SU-DHL-6 (cell line): ENCODE measurements at regions not wholly inside any gene's neighbourhood (a gene's known extent, or its start where the extent isn't known, plus 50 kb on each side); places are given as distances from the start of the nearest gene placed in this dataset.

Experiments
- H2AFZ ChIP-seq: fragments of 200-600 bp; sonication (generic); 2 replicates; pipeline ENCODE4 v1.6.1; 2014; ENCODE audit warnings: low read depth, mild to moderate bottlenecking, moderate library complexity, mixed read lengths, antibody characterized with exemption, low read length; ENCODE audit not compliant: severe bottlenecking
- H3F3A ChIP-seq: fragments of 200-600 bp; shearing (Covaris generic); 2 replicates; pipeline ENCODE4 v1.6.0; 2016; ENCODE audit warnings: antibody characterized with exemption, mild to moderate bottlenecking; ENCODE audit not compliant: insufficient read depth
- H3K27ac ChIP-seq: fragments of 200-600 bp; sonication (generic); 2 replicates; pipeline ENCODE4 v1.5.1; 2016; ENCODE audit warnings: low read depth, mild to moderate bottlenecking, low read length, moderate library complexity, mixed read lengths
- H3K27me3 ChIP-seq: fragments of 200-600 bp; sonication (generic), shearing (Covaris generic); 2 replicates; pipeline ENCODE4 v1.6.0; 2014; ENCODE audit warnings: mild to moderate bottlenecking, low read length
- H3K36me3 ChIP-seq: fragments of 200-600 bp; sonication (generic); 2 replicates; pipeline ENCODE4 v1.6.1; 2014; ENCODE audit warnings: mild to moderate bottlenecking, low read length, mixed read lengths
- H3K4me2 ChIP-seq: fragments of 300-600, 200-600 bp; shearing (Covaris generic), sonication (generic); 2 replicates; pipeline ENCODE4 v1.6.0; 2014; ENCODE audit warnings: low read length, low read depth, mild to moderate bottlenecking; ENCODE audit not compliant: poor library complexity, severe bottlenecking
- H3K4me3 ChIP-seq: fragments of 200-600 bp; sonication (generic); 2 replicates; pipeline ENCODE4 v1.5.1; 2014; ENCODE audit warnings: antibody characterized with exemption, low read length, mild to moderate bottlenecking, mixed read lengths; ENCODE audit not compliant: insufficient read depth, poor library complexity, severe bottlenecking
- H3K79me2 ChIP-seq: fragments of 200-600 bp; sonication (generic); 2 replicates; pipeline ENCODE4 v1.6.1; 2014; ENCODE audit warnings: mild to moderate bottlenecking, low read length, moderate library complexity; ENCODE audit not compliant: insufficient read depth
- H3K9ac ChIP-seq: fragments of 200-600 bp; sonication (generic); 2 replicates; pipeline ENCODE4 v1.7.0; 2014; ENCODE audit warnings: mild to moderate bottlenecking, low read length
- H3K9me2 ChIP-seq: fragments of 200-600 bp; sonication (generic); replicated peaks from 2 replicates; pipeline ENCODE4 v1.6.1; 2014; ENCODE audit warnings: low read length; ENCODE audit not compliant: insufficient read depth
- H3K9me3 ChIP-seq: fragments of 200-600 bp; sonication (generic); 2 replicates; pipeline ENCODE4 v1.6.1; 2014; ENCODE audit warnings: low read length, mixed read lengths; ENCODE audit not compliant: insufficient read depth
- H4K20me1 ChIP-seq: fragments of 200-600 bp; sonication (generic); 2 replicates; pipeline ENCODE4 v1.6.1; 2014; ENCODE audit warnings: low read depth, mild to moderate bottlenecking, antibody characterized with exemption, low read length, moderate library complexity, mixed read lengths
- EZH2phosphoT487 ChIP-seq: fragments of 200-600 bp; sonication (generic), shearing (Covaris generic); conservative IDR thresholded peaks from 2 replicates; pipeline ENCODE4 v1.6.1; 2018; ENCODE audit warnings: mild to moderate bottlenecking, antibody characterized with exemption, low read length, moderate library complexity, mixed read lengths
- TF ChIP-seq, protein P1 (sequence below): fragments of 200-600 bp; sonication (generic); IDR thresholded peaks from one replicate; pipeline ENCODE4 v1.5.1; 2017; ENCODE audit warnings: antibody characterized with exemption, mild to moderate bottlenecking, low read length, moderate library complexity; ENCODE audit not compliant: insufficient read depth, poor library complexity, severe bottlenecking

DNA sequence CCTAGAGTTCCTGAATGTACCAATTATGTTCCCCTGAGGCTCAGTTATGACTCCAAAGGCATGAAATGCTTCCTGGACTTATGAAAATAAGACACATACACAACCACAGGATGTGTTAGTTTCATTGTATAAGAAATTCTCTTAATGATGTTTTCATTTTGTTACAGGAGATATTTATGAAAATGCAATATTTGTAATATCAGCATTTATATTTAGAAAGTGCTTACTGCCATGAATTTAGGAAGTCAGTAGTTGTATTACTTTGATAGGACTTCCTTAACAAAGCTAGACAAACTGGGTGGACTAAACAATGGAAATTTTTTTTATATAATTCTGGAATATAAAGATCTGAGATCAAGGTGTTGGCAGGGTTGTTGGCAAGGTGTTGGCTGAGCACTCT, 572.1 kb upstream of the IGFBP7 start:
- no peak for TF ChIP-seq EZH2phosphoT487
- TF ChIP-seq, protein P1, sequence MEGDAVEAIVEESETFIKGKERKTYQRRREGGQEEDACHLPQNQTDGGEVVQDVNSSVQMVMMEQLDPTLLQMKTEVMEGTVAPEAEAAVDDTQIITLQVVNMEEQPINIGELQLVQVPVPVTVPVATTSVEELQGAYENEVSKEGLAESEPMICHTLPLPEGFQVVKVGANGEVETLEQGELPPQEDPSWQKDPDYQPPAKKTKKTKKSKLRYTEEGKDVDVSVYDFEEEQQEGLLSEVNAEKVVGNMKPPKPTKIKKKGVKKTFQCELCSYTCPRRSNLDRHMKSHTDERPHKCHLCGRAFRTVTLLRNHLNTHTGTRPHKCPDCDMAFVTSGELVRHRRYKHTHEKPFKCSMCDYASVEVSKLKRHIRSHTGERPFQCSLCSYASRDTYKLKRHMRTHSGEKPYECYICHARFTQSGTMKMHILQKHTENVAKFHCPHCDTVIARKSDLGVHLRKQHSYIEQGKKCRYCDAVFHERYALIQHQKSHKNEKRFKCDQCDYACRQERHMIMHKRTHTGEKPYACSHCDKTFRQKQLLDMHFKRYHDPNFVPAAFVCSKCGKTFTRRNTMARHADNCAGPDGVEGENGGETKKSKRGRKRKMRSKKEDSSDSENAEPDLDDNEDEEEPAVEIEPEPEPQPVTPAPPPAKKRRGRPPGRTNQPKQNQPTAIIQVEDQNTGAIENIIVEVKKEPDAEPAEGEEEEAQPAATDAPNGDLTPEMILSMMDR, result no peak
- H3K9me3 ChIP-seq, result no peaks in the 10 kb centered on the region
- H3K9me2 ChIP-seq, result no peaks in the 10 kb centered on the region
- no peaks in the 10 kb centered on the region for H3K27me3 ChIP-seq
- no peak overlapping the region for H3K4me3 ChIP-seq
- no peaks in the 10 kb centered on the region for H4K20me1 ChIP-seq
- no peak overlapping the region for H3K4me2 ChIP-seq
- H3K36me3 ChIP-seq, result no peaks in the 10 kb centered on the region
- H3K79me2 ChIP-seq, result no peaks in the 10 kb centered on the region
- H3F3A ChIP-seq, result no peaks in the 10 kb centered on the region
- H3K27ac ChIP-seq, result no peak overlapping the region
- no peak overlapping the region for H3K9ac ChIP-seq
- no peak overlapping the region for H2AFZ ChIP-seq

DNA sequence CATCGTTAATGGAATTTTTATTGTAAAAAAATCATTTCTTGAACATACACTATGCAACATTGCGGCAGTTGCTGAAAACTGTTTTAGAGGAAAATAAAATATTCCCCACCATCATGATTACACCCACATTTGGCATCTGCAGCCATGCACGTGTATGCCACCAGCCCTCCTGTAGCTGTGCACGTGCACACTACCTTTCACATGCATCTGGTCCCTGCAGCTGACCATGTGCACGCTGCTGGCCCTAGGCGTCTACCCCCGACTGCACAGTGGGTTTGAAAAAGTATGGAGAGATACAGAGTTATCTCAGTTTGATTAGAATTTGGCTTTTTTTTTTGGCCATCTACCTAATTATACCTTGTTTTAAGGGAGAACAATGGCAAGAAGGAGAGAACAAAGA, 569.8 kb upstream of the IGFBP7 start:
- Histone ChIP-seq H4K20me1 (no peaks in the 10 kb centered on the region), H3F3A (no peaks in the 10 kb centered on the region), H3K4me2 (no peak overlapping the region), H3K9ac (no peak overlapping the region), H3K79me2 (no peaks in the 10 kb centered on the region), H3K27me3 (no peaks in the 10 kb centered on the region), H3K36me3 (no peaks in the 10 kb centered on the region), H3K9me3 (no peaks in the 10 kb centered on the region), H2AFZ (no peak overlapping the region), H3K4me3 (no peak overlapping the region), H3K27ac (no peak overlapping the region), H3K9me2 (no peaks in the 10 kb centered on the region)
- TF ChIP-seq, protein P1, result no peak
- TF ChIP-seq EZH2phosphoT487, result no peak

DNA sequence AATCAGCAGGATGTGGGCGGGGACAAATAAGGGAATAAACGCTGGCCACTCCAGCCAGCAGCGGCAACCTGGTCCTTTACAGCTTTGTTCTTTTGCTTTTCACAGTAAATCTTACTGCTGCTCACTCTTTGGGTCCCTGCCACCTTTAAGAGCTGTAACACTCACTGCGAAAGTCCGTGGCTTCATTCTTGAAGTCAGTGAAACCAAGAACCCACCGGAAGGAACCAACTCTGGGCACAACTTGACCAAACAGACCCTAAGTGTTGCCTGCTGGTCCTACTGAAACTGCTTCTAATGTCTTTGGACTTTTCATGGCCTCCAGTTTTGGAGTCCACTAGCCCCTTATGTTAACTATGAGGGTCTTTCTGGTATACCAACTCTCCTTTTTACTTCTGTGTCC, 566.2 kb upstream of the IGFBP7 start:
- no peak overlapping the region for H3K9ac ChIP-seq
- H3K27me3 ChIP-seq, result no peaks in the 10 kb centered on the region
- TF ChIP-seq, protein P1, result no peak
- no peak for TF ChIP-seq EZH2phosphoT487
- no peaks in the 10 kb centered on the region for H4K20me1 ChIP-seq
- no peak overlapping the region for H2AFZ ChIP-seq
- H3F3A ChIP-seq, result no peaks in the 10 kb centered on the region
- H3K4me3 ChIP-seq, result no peak overlapping the region
- H3K79me2 ChIP-seq, result no peaks in the 10 kb centered on the region
- no peak overlapping the region for H3K27ac ChIP-seq
- no peaks in the 10 kb centered on the region for H3K9me3 ChIP-seq
- H3K4me2 ChIP-seq, result no peak overlapping the region
- H3K9me2 ChIP-seq, result no peaks in the 10 kb centered on the region
- no peaks in the 10 kb centered on the region for H3K36me3 ChIP-seq

DNA sequence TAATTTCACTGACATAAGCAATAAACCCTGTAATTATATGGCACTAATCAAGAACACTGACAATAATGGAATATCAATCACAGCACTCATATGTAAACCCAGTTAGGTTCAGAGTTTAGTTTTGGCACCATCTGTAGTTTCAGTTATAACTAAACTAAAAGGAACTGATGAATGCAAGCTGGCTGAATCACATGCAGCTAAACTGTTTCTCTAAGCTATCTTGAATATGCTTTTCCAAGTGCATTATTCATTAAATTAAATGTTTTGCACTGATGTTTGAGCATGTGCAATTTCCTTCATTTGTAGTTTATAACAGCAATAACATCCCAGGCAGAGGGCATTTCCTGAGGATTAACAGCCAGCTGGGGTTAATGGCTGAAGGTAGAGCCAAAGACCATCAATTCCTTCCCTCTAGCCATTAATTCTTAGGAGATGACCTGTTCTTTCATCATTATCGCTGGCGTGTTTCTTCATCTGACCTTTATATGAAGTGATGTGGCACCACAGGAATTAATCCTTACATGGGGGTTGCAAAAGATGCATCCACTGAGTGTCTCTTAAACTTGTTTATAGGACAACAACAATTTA, 562.8 kb upstream of the IGFBP7 start:
- no peaks in the 10 kb centered on the region for H4K20me1 ChIP-seq
- no peak overlapping the region for H3K4me3 ChIP-seq
- H3K36me3 ChIP-seq, result no peaks in the 10 kb centered on the region
- H3K79me2 ChIP-seq, result no peaks in the 10 kb centered on the region
- no peaks in the 10 kb centered on the region for H3K9me2 ChIP-seq
- no peak for TF ChIP-seq EZH2phosphoT487
- TF ChIP-seq, protein P1, result no peak
- no peak overlapping the region for H3K4me2 ChIP-seq
- H3K9ac ChIP-seq, result no peak overlapping the region
- no peaks in the 10 kb centered on the region for H3F3A ChIP-seq
- no peak overlapping the region for H3K27ac ChIP-seq
- no peaks in the 10 kb centered on the region for H3K27me3 ChIP-seq
- H3K9me3 ChIP-seq, result no peaks in the 10 kb centered on the region
- no peak overlapping the region for H2AFZ ChIP-seq
